Testis (tissue), 2 donors: ENCODE measurements at regions not wholly inside any gene's neighbourhood (a gene's known extent, or its start where the extent isn't known, plus 50 kb on each side); places are given as distances from the start of the nearest gene placed in this dataset.

Experiments
- POLR2A ChIP-seq: fragments of 450-650 bp; IDR thresholded peaks from one replicate; pipeline ENCODE4 v1.6.1; 2017; ENCODE audit warnings: antibody characterized with exemption, mild to moderate bottlenecking, moderate library complexity
- TF ChIP-seq, protein P1 (sequence below), 3 experiments: fragments of 450-650 bp in 2 of 3; fragments of 200-600 bp in 1 of 3; sonication (generic) in 1 of 3; IDR thresholded peaks; one replicate each; pipeline ENCODE4 v1.5.1; 2016 to 2019; ENCODE audit warnings: antibody characterized with exemption in 3 of 3, mild to moderate bottlenecking in 2 of 3, moderate library complexity in 1 of 3

DNA sequence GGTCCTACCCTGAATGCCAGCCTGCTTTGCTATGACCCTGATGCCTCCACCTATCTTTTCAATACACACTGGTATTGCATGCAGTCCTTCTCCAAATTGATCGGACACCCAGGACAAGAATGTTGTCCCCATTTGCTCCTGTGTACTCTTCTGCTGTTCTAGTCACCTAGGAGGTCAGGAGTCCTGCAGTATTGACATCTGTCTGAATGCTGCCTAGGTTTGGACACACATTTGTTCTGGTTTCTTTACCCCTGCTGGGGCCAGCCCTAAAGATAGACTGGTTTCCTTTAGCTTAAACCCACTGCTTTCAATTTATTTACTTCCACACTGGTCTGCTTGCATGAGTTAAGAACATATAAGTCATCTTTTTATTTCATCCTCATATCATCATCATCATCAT is 167.0 kb upstream of the CCN2 start:
- TF ChIP-seq POLR2A: no peak
- TF ChIP-seq, protein P1, sequence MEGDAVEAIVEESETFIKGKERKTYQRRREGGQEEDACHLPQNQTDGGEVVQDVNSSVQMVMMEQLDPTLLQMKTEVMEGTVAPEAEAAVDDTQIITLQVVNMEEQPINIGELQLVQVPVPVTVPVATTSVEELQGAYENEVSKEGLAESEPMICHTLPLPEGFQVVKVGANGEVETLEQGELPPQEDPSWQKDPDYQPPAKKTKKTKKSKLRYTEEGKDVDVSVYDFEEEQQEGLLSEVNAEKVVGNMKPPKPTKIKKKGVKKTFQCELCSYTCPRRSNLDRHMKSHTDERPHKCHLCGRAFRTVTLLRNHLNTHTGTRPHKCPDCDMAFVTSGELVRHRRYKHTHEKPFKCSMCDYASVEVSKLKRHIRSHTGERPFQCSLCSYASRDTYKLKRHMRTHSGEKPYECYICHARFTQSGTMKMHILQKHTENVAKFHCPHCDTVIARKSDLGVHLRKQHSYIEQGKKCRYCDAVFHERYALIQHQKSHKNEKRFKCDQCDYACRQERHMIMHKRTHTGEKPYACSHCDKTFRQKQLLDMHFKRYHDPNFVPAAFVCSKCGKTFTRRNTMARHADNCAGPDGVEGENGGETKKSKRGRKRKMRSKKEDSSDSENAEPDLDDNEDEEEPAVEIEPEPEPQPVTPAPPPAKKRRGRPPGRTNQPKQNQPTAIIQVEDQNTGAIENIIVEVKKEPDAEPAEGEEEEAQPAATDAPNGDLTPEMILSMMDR (IDR thresholded peaks at IDR 0.05): no peak
